ENCODE measurements at regions not wholly inside any gene's neighbourhood (a gene's known extent, or its start where the extent isn't known, plus 50 kb on each side); places are given as distances from the start of the nearest gene placed in this dataset.

- Histone ChIP-seq H3K9me3 (ENCODE audit: low read length) (no peaks in the 10 kb centered on the region), H3K79me2 (replicated peaks; ENCODE audit: insufficient read depth, low read length) (no peaks in the 10 kb centered on the region), H3K27me3 (ENCODE audit: insufficient read depth, low read depth, low read length) (no peaks in the 10 kb centered on the region), H3F3A (ENCODE audit: insufficient read depth, low read length, poor library complexity, severe bottlenecking) (no peaks in the 10 kb centered on the region), H3K4me3 (ENCODE audit: low read length) (no peak overlapping the region), H3K9ac (ENCODE audit: low read length) (no peak overlapping the region), H3K27ac (ENCODE audit: low read length) (no peak overlapping the region), H3K4me2 (ENCODE audit: low read length) (no peak overlapping the region), H4K20me1 (ENCODE audit: insufficient read depth) (no peaks in the 10 kb centered on the region), H2AFZ (ENCODE audit: low read depth, low read length) (no peak overlapping the region), H3K9me2 (ENCODE audit: insufficient read depth, low read length) (no peaks in the 10 kb centered on the region), H3K36me3 (ENCODE audit: insufficient read depth, low read length) (no peaks in the 10 kb centered on the region)
- no peak for TF ChIP-seq REST (IDR thresholded peaks at IDR 0.05; ENCODE audit: borderline replicate concordance)
- no peak for TF ChIP-seq EZH2 (IDR thresholded peaks at IDR 0.05; ENCODE audit: borderline replicate concordance, insufficient read depth, low read length, poor library complexity, severe bottlenecking)
- TF ChIP-seq CTCF (IDR thresholded peaks at IDR 0.05; ENCODE audit: poor library complexity, severe bottlenecking): no peak
- TF ChIP-seq MXI1 (conservative IDR thresholded peaks at IDR 0.05; ENCODE audit: poor library complexity, severe bottlenecking): no peak
- TF ChIP-seq SMC3 (conservative IDR thresholded peaks at IDR 0.05; ENCODE audit: poor library complexity): no peak
- no peak for TF ChIP-seq POLR2AphosphoS5 (IDR thresholded peaks at IDR 0.05)
- no peak for TF ChIP-seq RAD21 (conservative IDR thresholded peaks at IDR 0.05)
- no peak for TF ChIP-seq TAF1 (IDR thresholded peaks at IDR 0.05; ENCODE audit: low read depth)
- no peak for TF ChIP-seq EP300 (conservative IDR thresholded peaks at IDR 0.05; ENCODE audit: poor library complexity, severe bottlenecking)
Measured at GRCh38 chr1:234863551-234863971, 253.6 kb upstream of the IRF2BP2 start.

- Histone ChIP-seq H3K4me3 (ENCODE audit: low read length) (no peak overlapping the region), H3K27ac (ENCODE audit: low read length) (no peak overlapping the region), H3K4me2 (ENCODE audit: low read length) (no peak overlapping the region)
Measured at GRCh38 chr1:234862944-234863515, 253.1 kb upstream of the IRF2BP2 start.

More at GRCh38 chr1:234862944-234863515, 253.1 kb upstream of the IRF2BP2 start:
- Histone ChIP-seq H3K9me3 (ENCODE audit: low read length) (no peaks in the 10 kb centered on the region), H3F3A (ENCODE audit: insufficient read depth, low read length, poor library complexity, severe bottlenecking) (no peaks in the 10 kb centered on the region), H3K79me2 (replicated peaks; ENCODE audit: insufficient read depth, low read length) (no peaks in the 10 kb centered on the region), H4K20me1 (ENCODE audit: insufficient read depth) (no peaks in the 10 kb centered on the region), H3K36me3 (ENCODE audit: insufficient read depth, low read length) (no peaks in the 10 kb centered on the region), H3K27me3 (ENCODE audit: insufficient read depth, low read depth, low read length) (no peaks in the 10 kb centered on the region), H3K9ac (ENCODE audit: low read length) (no peak overlapping the region), H3K9me2 (ENCODE audit: insufficient read depth, low read length) (no peaks in the 10 kb centered on the region), H2AFZ (ENCODE audit: low read depth, low read length) (no peak overlapping the region)
- TF ChIP-seq RAD21 (conservative IDR thresholded peaks at IDR 0.05) (no peak), MXI1 (conservative IDR thresholded peaks at IDR 0.05; ENCODE audit: poor library complexity, severe bottlenecking) (no peak), CTCF (IDR thresholded peaks at IDR 0.05; ENCODE audit: poor library complexity, severe bottlenecking) (no peak), REST (IDR thresholded peaks at IDR 0.05; ENCODE audit: borderline replicate concordance) (no peak), POLR2AphosphoS5 (IDR thresholded peaks at IDR 0.05) (no peak), TAF1 (IDR thresholded peaks at IDR 0.05; ENCODE audit: low read depth) (no peak), SMC3 (conservative IDR thresholded peaks at IDR 0.05; ENCODE audit: poor library complexity) (no peak), EP300 (conservative IDR thresholded peaks at IDR 0.05; ENCODE audit: poor library complexity, severe bottlenecking) (no peak), EZH2 (IDR thresholded peaks at IDR 0.05; ENCODE audit: borderline replicate concordance, insufficient read depth, low read length, poor library complexity, severe bottlenecking) (no peak)

Data from neural cell (in vitro differentiated cells).